ENCODE measurements at regions not wholly inside any gene's neighbourhood (a gene's known extent, or its start where the extent isn't known, plus 50 kb on each side); places are given as distances from the start of the nearest gene placed in this dataset.

DNA sequence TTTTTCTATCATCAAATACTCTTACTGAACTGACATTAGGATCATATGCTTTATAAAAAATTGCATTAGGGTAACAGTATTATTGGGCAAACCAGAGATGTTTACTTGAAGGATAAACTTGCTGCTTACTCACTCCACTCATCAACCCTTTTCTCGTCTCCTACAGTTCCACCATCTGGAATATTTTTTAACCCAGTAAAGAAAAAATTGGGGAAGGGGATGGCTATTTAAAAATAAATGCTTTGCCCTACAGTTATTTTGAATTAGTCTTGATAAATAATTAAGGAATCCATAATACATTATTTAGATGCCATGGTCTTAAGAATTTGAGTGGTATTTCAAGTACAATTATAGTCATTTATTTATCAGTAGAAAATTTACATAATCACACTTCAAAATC, 225.8 kb downstream of the MEF2C start:
- TF ChIP-seq, protein P1, sequence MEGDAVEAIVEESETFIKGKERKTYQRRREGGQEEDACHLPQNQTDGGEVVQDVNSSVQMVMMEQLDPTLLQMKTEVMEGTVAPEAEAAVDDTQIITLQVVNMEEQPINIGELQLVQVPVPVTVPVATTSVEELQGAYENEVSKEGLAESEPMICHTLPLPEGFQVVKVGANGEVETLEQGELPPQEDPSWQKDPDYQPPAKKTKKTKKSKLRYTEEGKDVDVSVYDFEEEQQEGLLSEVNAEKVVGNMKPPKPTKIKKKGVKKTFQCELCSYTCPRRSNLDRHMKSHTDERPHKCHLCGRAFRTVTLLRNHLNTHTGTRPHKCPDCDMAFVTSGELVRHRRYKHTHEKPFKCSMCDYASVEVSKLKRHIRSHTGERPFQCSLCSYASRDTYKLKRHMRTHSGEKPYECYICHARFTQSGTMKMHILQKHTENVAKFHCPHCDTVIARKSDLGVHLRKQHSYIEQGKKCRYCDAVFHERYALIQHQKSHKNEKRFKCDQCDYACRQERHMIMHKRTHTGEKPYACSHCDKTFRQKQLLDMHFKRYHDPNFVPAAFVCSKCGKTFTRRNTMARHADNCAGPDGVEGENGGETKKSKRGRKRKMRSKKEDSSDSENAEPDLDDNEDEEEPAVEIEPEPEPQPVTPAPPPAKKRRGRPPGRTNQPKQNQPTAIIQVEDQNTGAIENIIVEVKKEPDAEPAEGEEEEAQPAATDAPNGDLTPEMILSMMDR (IDR thresholded peaks at IDR 0.05; ENCODE audit: low read length) = no peak
- TF ChIP-seq EZH2 (optimal IDR thresholded peaks at IDR 0.05; ENCODE audit: low read depth, low read length) (no peak), EZH2phosphoT487 (IDR thresholded peaks at IDR 0.05; ENCODE audit: low read length) (no peak)

Data from MM.1S (cell line).